A549 (cell line): ENCODE measurements at regions not wholly inside any gene's neighbourhood (a gene's known extent, or its start where the extent isn't known, plus 50 kb on each side); places are given as distances from the start of the nearest gene placed in this dataset.
A peak's percentile ranks its signal among the peaks of the same experiment; 100 is the strongest.
"Not testable (repeated sequence)": the region's sequence is repeated elsewhere in the genome, so short reads cannot be mapped to it uniquely, and the experiment has no call there.

Source experiments
- ATAC-seq, 2 experiments: fragments of 200-7000 bp in 1 of 2; fragments of >200 bp in 1 of 2; cut with Nextera tagmentation in 1 of 2; cut with Tn5 transposase in 1 of 2; 3 replicates each; pipeline versions ENCODE4 v1.8.0 to v1.9.1; 2018 to 2020; ENCODE audit warnings: mild to moderate bottlenecking in 1 of 2, moderate library complexity in 1 of 2
- CTCF ChIA-PET: fragments of 300-600 bp; sonication (Branson Sonifier 250); formaldehyde crosslinking; extraction: SDS; loops from one replicate; lab custom pipeline; 2021; ENCODE audit warnings: antibody characterized with exemption, inconsistent platforms; lab: Yijun Ruan, JAX
- POLR2A ChIA-PET: fragments of 350-600 bp; formaldehyde crosslinking; extraction: SDS; loops from one replicate; lab custom pipeline; 2021; ENCODE audit warnings: antibody characterized with exemption, inconsistent platforms; lab: Yijun Ruan, JAX
- DNase-seq, 2 experiments: peaks; one replicate each; pipeline versions ENCODE4 v3.0.0 to v3.0.0-alpha.2; 2011 to 2016; ENCODE audit warnings: low read depth in 1 of 2, low spot score in 1 of 2
- FAIRE-seq: peaks from 2 replicates; lab custom pipeline; 2011; peaks lifted over from hg19 to GRCh38; lab: Jason Lieb, UNC
- H3K27ac ChIP-seq, 2 experiments: fragments of >200 bp; sonication (Bioruptor Twin); formaldehyde crosslinking; 3 replicates each; pipeline ENCODE4 v1.5.1; 2016 to 2017
- H3K4me1 ChIP-seq: fragments of >200 bp; sonication (Bioruptor Twin); formaldehyde crosslinking; 3 replicates; pipeline ENCODE4 v1.6.1; 2016
- H3K4me2 ChIP-seq: fragments of >200 bp; sonication (Bioruptor Twin); formaldehyde crosslinking; 3 replicates; pipeline ENCODE4 v1.6.1; 2016
- H3K4me3 ChIP-seq: fragments of >200 bp; sonication (Bioruptor Twin); formaldehyde crosslinking; 3 replicates; pipeline ENCODE4 v1.5.1; 2016
- H3K9me3 ChIP-seq: fragments of >200 bp; sonication (Bioruptor Twin); formaldehyde crosslinking; 3 replicates; pipeline ENCODE4 v1.6.1; 2016
- CBX8 ChIP-seq: fragments of 200-600 bp; sonication (generic); IDR thresholded peaks from 2 replicates; pipeline ENCODE4 v1.6.1; 2016
- EHF ChIP-seq: fragments of 250-450 bp; sonication (Bioruptor Pico); IDR thresholded peaks from 2 replicates; pipeline ENCODE4 v1.5.0; 2020; ENCODE audit warnings: mild to moderate bottlenecking
- EP300 ChIP-seq, 2 experiments: fragments of >200 bp; sonication (Bioruptor Twin); formaldehyde crosslinking; IDR thresholded peaks; 2 replicates in 1 of 2; 3 replicates in 1 of 2; pipeline ENCODE4 v1.6.1; 2016 to 2017
- FOSL2 ChIP-seq, 2 experiments: fragments of 450-650 bp in 1 of 2; fragments of >200 bp in 1 of 2; sonication (Bioruptor Twin) in 1 of 2; formaldehyde crosslinking; IDR thresholded peaks; 2 replicates each; pipeline versions ENCODE4 v1.5.0 to v1.6.1; 2016 to 2020; ENCODE audit warnings: mild to moderate bottlenecking in 1 of 2, moderate library complexity in 1 of 2
- GATA3 ChIP-seq: IDR thresholded peaks from 2 replicates; pipeline ENCODE4 v1.6.1; 2012; ENCODE audit warnings: borderline replicate concordance
- HOXB13 ChIP-seq: fragments of 250-450 bp; sonication (Bioruptor Pico); IDR thresholded peaks from 2 replicates; pipeline ENCODE4 v1.5.0; 2020; ENCODE audit warnings: low read depth, mild to moderate bottlenecking, moderate library complexity
- JUNB ChIP-seq: fragments of >200 bp; sonication (Bioruptor Twin); formaldehyde crosslinking; IDR thresholded peaks from 2 replicates; pipeline ENCODE4 v1.6.1; 2016
- MAFK ChIP-seq: fragments of 450-650 bp; IDR thresholded peaks from 2 replicates; pipeline ENCODE4 v1.6.1; 2014; ENCODE audit not compliant: partially characterized antibody
- MYC ChIP-seq: IDR thresholded peaks from 2 replicates; pipeline ENCODE4 v1.6.1; 2012; ENCODE audit warnings: mild to moderate bottlenecking, inconsistent platforms, low read length, improper control_type of control experiment, borderline replicate concordance
- NR3C1 ChIP-seq: fragments of >200 bp; sonication (Bioruptor Twin); formaldehyde crosslinking; IDR thresholded peaks from 3 replicates; pipeline ENCODE4 v1.6.1; 2017
- RARB ChIP-seq: fragments of 250-450 bp; sonication (Bioruptor Pico); IDR thresholded peaks from 2 replicates; pipeline ENCODE4 v1.8.0; 2021; ENCODE audit warnings: mild to moderate bottlenecking, moderate library complexity
- RFX5 ChIP-seq: fragments of 450-650 bp; IDR thresholded peaks from 2 replicates; pipeline ENCODE4 v1.7.1; 2014; ENCODE audit warnings: antibody characterized with exemption, mild to moderate bottlenecking, moderate library complexity
- TFCP2L1 ChIP-seq: fragments of 250-450 bp; sonication (Bioruptor Pico); IDR thresholded peaks from 2 replicates; pipeline ENCODE4 v1.5.0; 2021; ENCODE audit warnings: mild to moderate bottlenecking
- TP53 ChIP-seq: fragments of 250-450 bp; sonication (Bioruptor Pico); IDR thresholded peaks from 2 replicates; pipeline ENCODE4 v1.5.0; 2021; ENCODE audit warnings: mild to moderate bottlenecking, moderate library complexity
- ZSCAN20 ChIP-seq: fragments of 250-450 bp; sonication (Bioruptor Pico); IDR thresholded peaks from 2 replicates; pipeline ENCODE4 v1.8.0; 2022; ENCODE audit warnings: mild to moderate bottlenecking, moderate library complexity
- whole genome bisulfite sequencing: methylation state at CpG from one replicate; pipeline ENCODE4 v1.1.6; 2017; ENCODE audit errors: missing lambda C conversion rate; 5-methylcytosine and 5-hydroxymethylcytosine counted together
- TF ChIP-seq, protein P1 (sequence below): fragments of >200 bp; sonication (Bioruptor Twin); formaldehyde crosslinking; IDR thresholded peaks from 2 replicates; pipeline ENCODE4 v1.6.1; 2016
- TF ChIP-seq, protein P2 (sequence below): fragments of 450-650 bp; IDR thresholded peaks from 2 replicates; pipeline ENCODE4 v1.6.1; 2014; ENCODE audit warnings: antibody characterized with exemption
- TF ChIP-seq, protein P3 (sequence below): IDR thresholded peaks from 2 replicates; pipeline ENCODE4 v1.6.1; 2012; ENCODE audit warnings: low read depth, borderline replicate concordance

- CTCF ChIA-PET, result interaction anchor here (0.9 kb wide), 1 partner anchor 9 kb away, joined by 3 read pairs; no protein-coding TSS in a partner anchor
- H3K4me1 ChIP-seq, ATAC-seq, POLR2A ChIA-PET, H3K9me3 ChIP-seq, FAIRE-seq, DNase-seq, H3K4me3 ChIP-seq, H3K4me2 ChIP-seq, H3K27ac ChIP-seq: not testable (repeated sequence)
- whole genome bisulfite sequencing, result 74% methylated on average over 6 of the region's 6 CpGs
Observed at GRCh38 chr9:113685636-113686035, 190.5 kb upstream of the ZNF618 start.

DNA sequence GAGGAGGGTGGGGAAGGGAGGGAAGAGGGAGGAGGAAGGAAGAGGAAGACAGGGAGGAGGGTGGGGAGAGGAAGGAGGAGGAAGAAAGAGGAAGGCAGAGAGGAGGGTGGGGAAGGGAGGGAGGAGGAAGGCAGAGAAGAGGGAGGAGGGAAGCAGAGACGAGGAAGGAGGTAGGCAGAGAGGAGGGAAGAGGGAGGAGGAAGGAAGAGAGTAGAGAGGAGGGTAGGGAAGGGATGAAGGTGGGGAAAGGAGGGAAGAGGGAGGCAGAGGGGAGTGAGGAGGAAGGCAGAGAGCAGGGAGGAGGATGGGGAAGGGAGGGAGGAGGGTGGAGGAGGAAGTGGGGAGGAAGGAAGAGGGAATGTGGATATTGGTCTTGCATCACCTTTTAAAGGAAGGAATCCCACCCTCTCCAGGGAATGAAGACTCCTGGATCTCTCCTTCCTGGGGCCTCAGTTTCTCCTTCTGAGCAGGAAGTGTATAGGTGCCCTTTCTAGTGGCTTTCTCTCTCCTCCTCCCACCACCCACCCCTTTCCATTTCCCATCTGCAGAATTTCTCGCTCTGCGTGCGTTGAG lies 188.9 kb upstream of the ZNF618 start:
- ATAC-seq, result no peak
- Histone ChIP-seq H3K4me3 (no peak overlapping the region), H3K4me1 (peaks cover 6% of the 10 kb centered on the region; the same call in 2 of the 3 replicates)
- no peak for DNase-seq
- ChIA-PET CTCF (no interaction called here), POLR2A (no interaction called here)
- WGBS, result 89% methylated on average over 4 of the region's 4 CpGs
- no peak for TF ChIP-seq EP300 (IDR thresholded peaks at IDR 0.05)
- no peak for TF ChIP-seq FOSL2 (IDR thresholded peaks at IDR 0.05)
- no peak for TF ChIP-seq FOSL2 (CRISPR knock-in tag; IDR thresholded peaks at IDR 0.05)
- no peak for TF ChIP-seq TFCP2L1
- TF ChIP-seq, protein P1, sequence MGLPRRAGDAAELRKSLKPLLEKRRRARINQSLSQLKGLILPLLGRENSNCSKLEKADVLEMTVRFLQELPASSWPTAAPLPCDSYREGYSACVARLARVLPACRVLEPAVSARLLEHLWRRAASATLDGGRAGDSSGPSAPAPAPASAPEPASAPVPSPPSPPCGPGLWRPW, result no peak
- TF ChIP-seq CBX8, result no peak
- no peak for TF ChIP-seq JUNB
- no peak for TF ChIP-seq TP53 (CRISPR knock-in tag)
- no peak for TF ChIP-seq MYC
- no peak for TF ChIP-seq GATA3
- TF ChIP-seq RFX5, result no peak
- no peak for TF ChIP-seq EHF
- TF ChIP-seq, protein P2, sequence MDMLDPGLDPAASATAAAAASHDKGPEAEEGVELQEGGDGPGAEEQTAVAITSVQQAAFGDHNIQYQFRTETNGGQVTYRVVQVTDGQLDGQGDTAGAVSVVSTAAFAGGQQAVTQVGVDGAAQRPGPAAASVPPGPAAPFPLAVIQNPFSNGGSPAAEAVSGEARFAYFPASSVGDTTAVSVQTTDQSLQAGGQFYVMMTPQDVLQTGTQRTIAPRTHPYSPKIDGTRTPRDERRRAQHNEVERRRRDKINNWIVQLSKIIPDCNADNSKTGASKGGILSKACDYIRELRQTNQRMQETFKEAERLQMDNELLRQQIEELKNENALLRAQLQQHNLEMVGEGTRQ, result no peak
- TF ChIP-seq, all 56 proteins: peak for 0
- no peaks in the 10 kb centered on the region for H3K9me3 ChIP-seq
- no peak overlapping the region for H3K4me2 ChIP-seq
- FAIRE-seq, result no peak
- no peak overlapping the region for H3K27ac ChIP-seq

DNA sequence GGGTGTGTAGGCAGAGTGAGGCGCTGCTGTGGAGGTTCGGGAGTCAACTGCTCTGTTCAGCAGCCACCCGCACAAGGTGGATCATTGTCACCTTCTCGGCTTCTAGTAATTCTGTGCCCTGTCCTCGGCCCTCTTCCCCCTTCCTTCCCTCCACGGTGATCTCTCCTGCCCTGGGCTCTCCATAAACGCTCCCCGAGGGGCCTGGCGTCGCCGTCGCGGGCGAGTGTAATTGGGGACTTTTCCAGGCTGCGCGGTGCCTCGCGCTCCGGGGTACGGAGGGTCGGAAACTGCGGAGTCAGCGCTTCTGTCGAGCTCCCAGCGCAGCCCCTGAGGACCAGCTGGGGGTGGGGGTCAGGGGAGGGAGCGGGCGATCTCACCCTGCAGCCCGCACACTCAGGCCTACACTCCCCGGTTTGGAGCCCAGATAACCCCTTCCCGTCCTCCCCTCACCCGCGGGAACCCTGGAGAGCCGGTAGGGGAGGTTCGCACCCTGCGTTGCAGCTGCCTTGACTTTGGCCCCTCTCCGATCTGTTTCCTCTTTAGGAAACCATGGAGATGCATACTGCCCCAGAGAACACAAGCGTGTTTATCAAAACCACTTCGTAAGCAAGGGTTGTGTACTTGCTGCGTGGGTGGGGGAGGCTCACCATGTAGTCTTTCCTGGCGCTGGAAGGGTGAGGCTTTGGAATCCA lies 188.3 kb upstream of the ZNF618 start:
- H3K4me1 ChIP-seq, result peaks cover 1% of the 10 kb centered on the region; the same call in 2 of the 3 replicates
- no peak overlapping the region for H3K4me2 ChIP-seq
- DNase-seq, result no peak
- no peak overlapping the region for H3K27ac ChIP-seq
- WGBS, result 72% methylated on average over 40 of the region's 40 CpGs
- no peak for ATAC-seq
- H3K9me3 ChIP-seq, result no peaks in the 10 kb centered on the region
- FAIRE-seq, result no peak
- no peak for TF ChIP-seq RARB
- peak; percentile 71 for TF ChIP-seq MAFK
- H3K4me3 ChIP-seq, result no peak overlapping the region
- ChIA-PET POLR2A (no interaction called here), CTCF (interaction anchor here (1.1 to 2.0 kb wide), 2 partner anchors 21 to 32 kb away, joined by 3 to 5 read pairs; no protein-coding TSS in a partner anchor)

DNA sequence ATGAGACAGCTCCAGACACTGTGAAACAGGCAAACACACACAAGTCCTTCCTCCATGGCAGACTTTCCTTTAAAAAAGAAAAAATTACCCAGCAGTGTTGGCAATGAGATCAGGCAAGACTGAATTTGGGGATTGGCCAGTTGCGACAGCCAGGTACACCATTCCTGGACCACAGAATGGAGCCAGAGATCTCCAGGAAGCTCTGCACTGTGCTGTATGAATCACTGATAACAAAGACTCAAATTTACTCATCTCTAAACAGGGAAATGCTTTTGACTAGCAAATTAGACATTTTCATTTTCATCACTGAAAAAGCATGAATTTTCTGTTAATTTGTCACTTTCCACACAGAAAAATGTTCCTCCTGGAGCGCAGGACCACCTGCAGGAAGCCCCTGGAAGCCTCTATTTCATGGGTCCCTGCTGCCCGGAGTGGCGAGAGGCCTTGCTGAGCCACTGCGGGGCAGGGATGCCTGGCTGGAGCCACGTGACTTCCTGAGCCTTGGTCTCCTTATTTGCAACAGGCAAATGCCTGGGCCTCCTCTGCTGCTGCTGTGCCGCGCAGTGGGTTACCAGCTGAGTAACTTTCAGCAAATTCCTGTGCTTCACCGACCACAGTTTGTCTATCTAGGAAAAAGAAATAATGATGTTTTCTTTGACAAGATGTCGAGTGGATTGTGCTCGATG lies 185.9 kb upstream of the ZNF618 start:
- 0 out of 3 replicates have a peak, but pooled peaks cover 6% of the 10 kb centered on the region for H3K9me3 ChIP-seq
- no peak overlapping the region for H3K4me3 ChIP-seq
- no peak overlapping the region for H3K27ac ChIP-seq
- TF ChIP-seq ZSCAN20 (CRISPR knock-in tag) (no peak), MAFK (no peak), TP53 (CRISPR knock-in tag) (no peak), HOXB13 (CRISPR knock-in tag) (no peak), NR3C1 (no peak)
- TF ChIP-seq, protein P3, sequence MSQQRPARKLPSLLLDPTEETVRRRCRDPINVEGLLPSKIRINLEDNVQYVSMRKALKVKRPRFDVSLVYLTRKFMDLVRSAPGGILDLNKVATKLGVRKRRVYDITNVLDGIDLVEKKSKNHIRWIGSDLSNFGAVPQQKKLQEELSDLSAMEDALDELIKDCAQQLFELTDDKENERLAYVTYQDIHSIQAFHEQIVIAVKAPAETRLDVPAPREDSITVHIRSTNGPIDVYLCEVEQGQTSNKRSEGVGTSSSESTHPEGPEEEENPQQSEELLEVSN, result no peak
- DNase-seq, result no peak
- 76% methylated on average over 11 of the region's 11 CpGs for WGBS
- ChIA-PET POLR2A (no interaction called here), CTCF (no interaction called here)
- H3K4me2 ChIP-seq, result no peak overlapping the region
- FAIRE-seq, result no peak
- no peak for ATAC-seq
- H3K4me1 ChIP-seq, result no peaks in the 10 kb centered on the region
